ENCODE measurements at regions not wholly inside any gene's neighbourhood (a gene's known extent, or its start where the extent isn't known, plus 50 kb on each side); places are given as distances from the start of the nearest gene placed in this dataset.

GRCh38 chr16:55118701-55119260 lies 188.1 kb downstream of the IRX5 start:
- no peak for DNase-seq (ENCODE audit: low read depth)

GRCh38 chr16:55120408-55120807 lies 189.7 kb downstream of the IRX5 start:
- no peak for DNase-seq (ENCODE audit: low read depth)

- no peak for DNase-seq (ENCODE audit: low read depth)
Observed at GRCh38 chr16:55120826-55121225, 190.2 kb downstream of the IRX5 start.

GRCh38 chr16:55123652-55124051 lies 193.0 kb downstream of the IRX5 start:
- DNase-seq (ENCODE audit: low read depth), result no peak

- no peak for DNase-seq (ENCODE audit: low read depth)
Observed at GRCh38 chr16:55125818-55126385, 195.2 kb downstream of the IRX5 start.

- DNase-seq (ENCODE audit: low read depth), result no peak
Observed at GRCh38 chr16:55126456-55126855, 195.8 kb downstream of the IRX5 start.

- no peak for DNase-seq (ENCODE audit: low read depth)
Observed at GRCh38 chr16:55130456-55130855, 193.5 kb upstream of the IRX6 start.

- DNase-seq (ENCODE audit: low read depth), result no peak
Observed at GRCh38 chr16:55130911-55131310, 193.1 kb upstream of the IRX6 start.

- no peak for DNase-seq (ENCODE audit: low read depth)
Observed at GRCh38 chr16:55133654-55134053, 190.3 kb upstream of the IRX6 start.

GRCh38 chr16:55136356-55137150 lies 187.4 kb upstream of the IRX6 start:
- no peak for DNase-seq (ENCODE audit: low read depth)

GRCh38 chr16:55138298-55138697 lies 185.7 kb upstream of the IRX6 start:
- no peak for DNase-seq (ENCODE audit: low read depth)

GRCh38 chr16:55142405-55142804 lies 181.6 kb upstream of the IRX6 start:
- DNase-seq (ENCODE audit: low read depth), result no peak

GRCh38 chr16:55144651-55145050 lies 179.4 kb upstream of the IRX6 start:
- no peak for DNase-seq (ENCODE audit: low read depth)

GRCh38 chr16:55145771-55146603 lies 178.0 kb upstream of the IRX6 start:
- DNase-seq (ENCODE audit: low read depth), result no peak

- DNase-seq (ENCODE audit: low read depth), result no peak
Observed at GRCh38 chr16:55146966-55147365, 177.0 kb upstream of the IRX6 start.

GRCh38 chr16:55147396-55147795 lies 176.6 kb upstream of the IRX6 start:
- DNase-seq (ENCODE audit: low read depth), result no peak

GRCh38 chr16:55149622-55150021 lies 174.4 kb upstream of the IRX6 start:
- no peak for DNase-seq (ENCODE audit: low read depth)

GRCh38 chr16:55151561-55152305 lies 172.3 kb upstream of the IRX6 start:
- no peak for DNase-seq (ENCODE audit: low read depth)

GRCh38 chr16:55152875-55153390 lies 171.1 kb upstream of the IRX6 start:
- DNase-seq (ENCODE audit: low read depth), result no peak

GRCh38 chr16:55154262-55154661 lies 169.7 kb upstream of the IRX6 start:
- DNase-seq (ENCODE audit: low read depth), result no peak

GRCh38 chr16:55154956-55155355 lies 169.0 kb upstream of the IRX6 start:
- DNase-seq (ENCODE audit: low read depth), result no peak

- no peak for DNase-seq (ENCODE audit: low read depth)
Observed at GRCh38 chr16:55155815-55156214, 168.2 kb upstream of the IRX6 start.

All from non-pigmented ciliary epithelial cell (primary cell).